B cell (primary cell): ENCODE measurements at regions not wholly inside any gene's neighbourhood (a gene's known extent, or its start where the extent isn't known, plus 50 kb on each side); places are given as distances from the start of the nearest gene placed in this dataset.

Source experiments
- ATAC-seq: fragments of 200-7000 bp; cut with Tn5 transposase; one replicate; pipeline ENCODE4 v1.10.0; 2021; ENCODE audit warnings: low read depth, mild to moderate bottlenecking, moderate number of reproducible peaks, moderate library complexity
- CTCF ChIA-PET: fragments of 350-600 bp; sonication (Branson Sonifier 250); formaldehyde crosslinking; loops from one replicate; lab custom pipeline; 2021; ENCODE audit warnings: antibody characterized with exemption, inconsistent platforms; lab: Charles Lee
- POLR2A ChIA-PET: fragments of 350-600 bp; sonication (Branson Sonifier 250); formaldehyde crosslinking; loops from one replicate; lab custom pipeline; 2021; ENCODE audit warnings: antibody characterized with exemption; lab: Charles Lee
- DNase-seq: peaks from one replicate; pipeline ENCODE4 v3.0.0; 2013
- H2AFZ ChIP-seq: 2 replicates; pipeline ENCODE4 v1.6.1; 2012; ENCODE audit warnings: mild to moderate bottlenecking, low read depth, low read length; ENCODE audit not compliant: insufficient read depth, poor library complexity, severe bottlenecking
- H3K27ac ChIP-seq, 2 donors: 1 replicate in 1 of 2; 2 replicates in 1 of 2; pipeline ENCODE4 v1.5.1; 2012 to 2013; ENCODE audit warnings: low read length in 2 of 2, mild to moderate bottlenecking in 2 of 2, moderate library complexity in 1 of 2
- H3K27me3 ChIP-seq, 4 experiments: fragments of 200-600 bp in 1 of 4; sonication (generic) in 1 of 4; replicated peaks in 1 of 4; 1 replicate in 2 of 4; 2 replicates in 2 of 4; pipeline versions ENCODE4 v1.6.1 to v1.7.0; 2013 to 2016; ENCODE audit warnings: low read length in 3 of 4, mild to moderate bottlenecking in 2 of 4, mixed read lengths in 1 of 4, moderate library complexity in 1 of 4; ENCODE audit not compliant: insufficient read depth in 4 of 4, control insufficient read depth in 3 of 4; ENCODE audit errors: control extremely low read depth in 1 of 4
- H3K36me3 ChIP-seq, 2 experiments: replicated peaks in 1 of 2; 1 replicate in 1 of 2; 2 replicates in 1 of 2; pipeline versions ENCODE4 v1.6.1 to v1.7.1; 2013; ENCODE audit warnings: low read length in 1 of 2; ENCODE audit not compliant: insufficient read depth in 2 of 2, control insufficient read depth in 1 of 2; ENCODE audit errors: control extremely low read depth in 1 of 2, extremely low read depth in 1 of 2
- H3K4me1 ChIP-seq, 2 donors: fragments of 200-600 bp in 1 of 2; sonication (generic) in 1 of 2; 1 replicate in 1 of 2; 2 replicates in 1 of 2; pipeline versions ENCODE4 v1.5.1 to v1.6.1; 2013 to 2017; ENCODE audit warnings: low read length in 2 of 2; ENCODE audit not compliant: control insufficient read depth in 2 of 2, insufficient read depth in 2 of 2
- H3K4me2 ChIP-seq: replicated peaks from 2 replicates; pipeline ENCODE3; 2012; ENCODE audit warnings: mild to moderate bottlenecking, low read depth, low read length; ENCODE audit not compliant: poor library complexity, severe bottlenecking
- H3K4me3 ChIP-seq, 5 experiments: fragments of 200-600 bp in 1 of 5; sonication (generic) in 1 of 5; 1 replicate in 3 of 5; 2 replicates in 2 of 5; pipeline versions ENCODE4 v1.5.1 to v1.7.0; 2011 to 2016; ENCODE audit warnings: low read length in 4 of 5, mild to moderate bottlenecking in 4 of 5, low read depth in 2 of 5, control low read depth in 1 of 5, moderate library complexity in 1 of 5; ENCODE audit not compliant: insufficient read depth in 1 of 5; ENCODE audit errors: control extremely low read depth in 1 of 5, extremely low read depth in 1 of 5
- H3K79me2 ChIP-seq: fragments of 200-600 bp; sonication (generic); one replicate; pipeline ENCODE4 v1.6.0; 2016; ENCODE audit warnings: low read length; ENCODE audit not compliant: control insufficient read depth, insufficient read depth
- H3K9ac ChIP-seq: fragments of 200-600 bp; sonication (generic); 2 replicates; pipeline ENCODE4 v1.6.1; 2017; ENCODE audit warnings: mild to moderate bottlenecking, low read length, moderate library complexity
- H3K9me3 ChIP-seq, 3 donors: one replicate each; pipeline versions ENCODE4 v1.6.1 to v1.7.1; 2013; ENCODE audit warnings: low read length in 2 of 3; ENCODE audit not compliant: control insufficient read depth in 2 of 3, insufficient read depth in 1 of 3; ENCODE audit errors: control extremely low read depth in 1 of 3
- H4K20me1 ChIP-seq: 2 replicates; pipeline ENCODE4 v1.6.0; 2012; ENCODE audit warnings: mild to moderate bottlenecking, low read length; ENCODE audit not compliant: insufficient read depth, control insufficient read depth, poor library complexity, severe bottlenecking
- H3K27ac Mint-ChIP-seq: one replicate; pipeline ENCODE4 v1.8.0; 2021; ENCODE audit warnings: mixed read lengths
- H3K27me3 Mint-ChIP-seq: one replicate; pipeline ENCODE4 v1.8.0; 2021; ENCODE audit warnings: mixed read lengths
- H3K4me1 Mint-ChIP-seq: one replicate; pipeline ENCODE4 v1.8.0; 2021; ENCODE audit warnings: mixed read lengths
- H3K4me3 Mint-ChIP-seq: one replicate; pipeline ENCODE4 v1.8.0; 2021; ENCODE audit warnings: mixed read lengths
- H3K9me3 Mint-ChIP-seq: one replicate; pipeline ENCODE4 v1.8.0; 2022; ENCODE audit warnings: mixed read lengths; ENCODE audit not compliant: insufficient read depth
- CTCF ChIP-seq: fragments of 200-600 bp; IDR thresholded peaks from one replicate; pipeline ENCODE4 v1.8.0; 2022; ENCODE audit warnings: antibody characterized with exemption, mild to moderate bottlenecking
- EZH2 ChIP-seq: IDR thresholded peaks from 2 replicates; pipeline ENCODE4 v1.6.1; 2012; ENCODE audit warnings: borderline replicate concordance, low read depth, mild to moderate bottlenecking, moderate library complexity, low read length; ENCODE audit not compliant: insufficient read depth, poor library complexity, severe bottlenecking
- WGBS: methylation state at CpG from one replicate; pipeline ENCODE4 v1.1.5; 2013; ENCODE audit warnings: missing lambda C conversion rate; ENCODE audit not compliant: insufficient coverage; 5-methylcytosine and 5-hydroxymethylcytosine counted together
- intact Hi-C: fragments of 100-400 bp; cut with micrococcal nuclease; formaldehyde crosslinking; loops from one replicate; pipeline ENCODE4 v1.10.0; 2022

GRCh38 chr1:56175211-56175610 is 404.2 kb downstream of the PLPP3 start:
- Histone ChIP-seq H3K36me3 (no peaks in the 10 kb centered on the region), H4K20me1 (no peaks in the 10 kb centered on the region), H3K4me2 (no peak overlapping the region), H2AFZ (no peak overlapping the region), H3K9me3 (no peaks in the 10 kb centered on the region), H3K79me2 (no peaks in the 10 kb centered on the region), H3K27me3 (no peaks in the 10 kb centered on the region), H3K9ac (no peak overlapping the region), H3K27ac (no peak overlapping the region), H3K4me3 (no peak overlapping the region), H3K4me1 (no peaks in the 10 kb centered on the region)
- no peak overlapping the region for H3K27ac Mint-ChIP-seq
- WGBS, result 79% methylated on average over 3 of the region's 3 CpGs
- H3K4me1 Mint-ChIP-seq, result no peaks in the 10 kb centered on the region
- DNase-seq (no peak), ATAC-seq (no peak)
- peaks cover 13% of the 10 kb centered on the region for H3K27me3 Mint-ChIP-seq
- TF ChIP-seq EZH2 (no peak), CTCF (no peak)
- ChIA-PET CTCF (no interaction called here), POLR2A (no interaction called here)
- H3K9me3 Mint-ChIP-seq, result no peaks in the 10 kb centered on the region
- intact Hi-C loops, result no loop called here
- no peak overlapping the region for H3K4me3 Mint-ChIP-seq

- Histone ChIP-seq H3K79me2 (no peaks in the 10 kb centered on the region), H3K9me3 (no peaks in the 10 kb centered on the region), H3K4me1 (no peaks in the 10 kb centered on the region), H4K20me1 (no peaks in the 10 kb centered on the region), H3K9ac (no peak overlapping the region), H3K4me2 (no peak overlapping the region), H3K27me3 (no peaks in the 10 kb centered on the region), H3K27ac (no peak overlapping the region), H3K36me3 (no peaks in the 10 kb centered on the region), H3K4me3 (no peak overlapping the region), H2AFZ (no peak overlapping the region)
- Mint-ChIP-seq H3K27ac (no peak overlapping the region), H3K4me3 (no peak overlapping the region), H3K9me3 (no peaks in the 10 kb centered on the region), H3K27me3 (peaks cover 13% of the 10 kb centered on the region), H3K4me1 (no peaks in the 10 kb centered on the region)
- CTCF ChIA-PET, result interaction anchor here (0.6 kb wide), 1 partner anchor 397 kb away, joined by 3 read pairs; no protein-coding TSS in a partner anchor
- no CpG with 5 or more reads among the region's 1 CpG for WGBS
- intact Hi-C loops, result no loop called here
- POLR2A ChIA-PET, result no interaction called here
- TF ChIP-seq CTCF, result no peak
- no peak for TF ChIP-seq EZH2
- DNase-seq (no peak), ATAC-seq (no peak)
Observed at GRCh38 chr1:56174176-56174885, 405.0 kb downstream of the PLPP3 start.
